ENCODE measurements at regions not wholly inside any gene's neighbourhood (a gene's known extent, or its start where the extent isn't known, plus 50 kb on each side); places are given as distances from the start of the nearest gene placed in this dataset.

- TF ChIP-seq POLR2AphosphoS5 (IDR thresholded peaks at IDR 0.05) (no peak), MXI1 (conservative IDR thresholded peaks at IDR 0.05; ENCODE audit: poor library complexity, severe bottlenecking) (no peak), EZH2 (IDR thresholded peaks at IDR 0.05; ENCODE audit: borderline replicate concordance, insufficient read depth, low read length, poor library complexity, severe bottlenecking) (no peak)
- TF ChIP-seq, protein P1, sequence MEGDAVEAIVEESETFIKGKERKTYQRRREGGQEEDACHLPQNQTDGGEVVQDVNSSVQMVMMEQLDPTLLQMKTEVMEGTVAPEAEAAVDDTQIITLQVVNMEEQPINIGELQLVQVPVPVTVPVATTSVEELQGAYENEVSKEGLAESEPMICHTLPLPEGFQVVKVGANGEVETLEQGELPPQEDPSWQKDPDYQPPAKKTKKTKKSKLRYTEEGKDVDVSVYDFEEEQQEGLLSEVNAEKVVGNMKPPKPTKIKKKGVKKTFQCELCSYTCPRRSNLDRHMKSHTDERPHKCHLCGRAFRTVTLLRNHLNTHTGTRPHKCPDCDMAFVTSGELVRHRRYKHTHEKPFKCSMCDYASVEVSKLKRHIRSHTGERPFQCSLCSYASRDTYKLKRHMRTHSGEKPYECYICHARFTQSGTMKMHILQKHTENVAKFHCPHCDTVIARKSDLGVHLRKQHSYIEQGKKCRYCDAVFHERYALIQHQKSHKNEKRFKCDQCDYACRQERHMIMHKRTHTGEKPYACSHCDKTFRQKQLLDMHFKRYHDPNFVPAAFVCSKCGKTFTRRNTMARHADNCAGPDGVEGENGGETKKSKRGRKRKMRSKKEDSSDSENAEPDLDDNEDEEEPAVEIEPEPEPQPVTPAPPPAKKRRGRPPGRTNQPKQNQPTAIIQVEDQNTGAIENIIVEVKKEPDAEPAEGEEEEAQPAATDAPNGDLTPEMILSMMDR (IDR thresholded peaks at IDR 0.05; ENCODE audit: poor library complexity, severe bottlenecking): no peak
Observed at GRCh38 chr12:97181571-97182265, 274.7 kb downstream of the NEDD1 start.

DNA sequence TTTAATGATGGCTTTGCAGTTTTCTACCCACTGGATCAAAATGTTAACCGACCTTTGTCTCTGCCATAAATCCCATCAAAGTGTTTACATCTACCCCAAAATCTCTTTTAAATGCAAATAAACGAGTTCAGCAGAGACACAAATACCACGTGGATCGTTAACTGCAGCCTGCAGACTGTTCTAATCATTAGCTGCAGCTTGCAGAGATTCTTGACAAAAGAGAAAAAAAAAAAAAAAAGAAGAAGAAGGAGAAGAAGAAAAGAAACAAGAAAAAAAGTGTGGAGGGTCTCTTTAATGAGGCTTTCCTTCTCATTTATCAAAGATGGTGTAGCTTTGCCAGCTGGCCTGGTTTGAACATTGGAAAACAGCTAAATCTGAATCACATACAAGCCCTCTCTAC, 275.7 kb downstream of the NEDD1 start:
- no peaks in the 10 kb centered on the region for H3K79me2 ChIP-seq (replicated peaks; ENCODE audit: insufficient read depth, low read length)
- H4K20me1 ChIP-seq (ENCODE audit: insufficient read depth): no peaks in the 10 kb centered on the region
- TF ChIP-seq SMC3 (conservative IDR thresholded peaks at IDR 0.05; ENCODE audit: poor library complexity) (no peak), RAD21 (conservative IDR thresholded peaks at IDR 0.05) (no peak), MXI1 (conservative IDR thresholded peaks at IDR 0.05; ENCODE audit: poor library complexity, severe bottlenecking) (no peak)
- TF ChIP-seq, protein P1 (IDR thresholded peaks at IDR 0.05; ENCODE audit: poor library complexity, severe bottlenecking): no peak
- no peaks in the 10 kb centered on the region for H3K27me3 ChIP-seq (ENCODE audit: insufficient read depth, low read depth, low read length)
- H3K9ac ChIP-seq (ENCODE audit: low read length): no peak overlapping the region
- no peaks in the 10 kb centered on the region for H3K9me3 ChIP-seq (ENCODE audit: low read length)
- no peaks in the 10 kb centered on the region for H3K9me2 ChIP-seq (ENCODE audit: insufficient read depth, low read length)
- H3K4me2 ChIP-seq (ENCODE audit: low read length): no peak overlapping the region
- H2AFZ ChIP-seq (ENCODE audit: low read depth, low read length): no peak overlapping the region
- no peak overlapping the region for H3K27ac ChIP-seq (ENCODE audit: low read length)
- H3F3A ChIP-seq (ENCODE audit: insufficient read depth, low read length, poor library complexity, severe bottlenecking): no peaks in the 10 kb centered on the region
- H3K36me3 ChIP-seq (ENCODE audit: insufficient read depth, low read length): no peaks in the 10 kb centered on the region
- H3K4me3 ChIP-seq (ENCODE audit: low read length): no peak overlapping the region

More at GRCh38 chr12:97181571-97182265, 274.7 kb downstream of the NEDD1 start:
- no peaks in the 10 kb centered on the region for H3K9me3 ChIP-seq (ENCODE audit: low read length)
- no peaks in the 10 kb centered on the region for H3K79me2 ChIP-seq (replicated peaks; ENCODE audit: insufficient read depth, low read length)
- H3K27ac ChIP-seq (ENCODE audit: low read length): no peak overlapping the region
- H3K4me2 ChIP-seq (ENCODE audit: low read length): no peak overlapping the region
- H3K9ac ChIP-seq (ENCODE audit: low read length): no peak overlapping the region
- no peak overlapping the region for H3K4me3 ChIP-seq (ENCODE audit: low read length)
- H3K27me3 ChIP-seq (ENCODE audit: insufficient read depth, low read depth, low read length): no peaks in the 10 kb centered on the region
- H3K36me3 ChIP-seq (ENCODE audit: insufficient read depth, low read length): no peaks in the 10 kb centered on the region
- no peaks in the 10 kb centered on the region for H3K9me2 ChIP-seq (ENCODE audit: insufficient read depth, low read length)
- no peaks in the 10 kb centered on the region for H4K20me1 ChIP-seq (ENCODE audit: insufficient read depth)
- H3F3A ChIP-seq (ENCODE audit: insufficient read depth, low read length, poor library complexity, severe bottlenecking): no peaks in the 10 kb centered on the region
- no peak overlapping the region for H2AFZ ChIP-seq (ENCODE audit: low read depth, low read length)

DNA sequence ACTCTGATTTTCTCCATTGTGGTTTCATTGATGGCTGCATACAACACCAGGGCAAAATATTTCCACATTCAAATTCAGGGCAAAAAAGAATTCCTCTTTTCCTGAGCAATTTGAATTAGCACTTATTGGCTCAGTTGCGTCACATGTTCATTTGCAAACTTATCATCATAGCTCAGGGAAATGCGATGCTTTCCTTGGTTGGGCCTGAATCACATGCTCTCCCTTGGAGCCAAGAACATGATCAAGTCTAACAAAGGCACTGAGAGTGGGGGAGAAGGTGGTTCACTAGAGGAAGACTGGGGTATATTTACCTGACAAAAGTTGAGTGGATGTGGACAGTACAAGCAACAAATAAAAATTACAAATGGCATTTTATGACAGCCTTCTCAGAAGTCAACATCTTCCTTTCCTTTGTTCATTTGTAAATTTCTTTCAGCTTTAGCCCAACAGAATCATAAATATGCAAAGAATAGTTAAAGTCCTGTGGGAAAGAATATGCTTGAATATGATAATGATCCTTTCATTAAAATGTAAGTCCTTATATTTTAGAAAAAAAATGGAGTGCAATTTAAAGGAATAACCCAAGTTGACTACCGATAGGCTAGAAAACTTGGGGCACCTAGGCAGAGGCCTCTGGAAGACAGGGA, 277.2 kb downstream of the NEDD1 start:
- H4K20me1 ChIP-seq (ENCODE audit: insufficient read depth): no peaks in the 10 kb centered on the region
- no peak overlapping the region for H3K4me2 ChIP-seq (ENCODE audit: low read length)
- no peaks in the 10 kb centered on the region for H3K36me3 ChIP-seq (ENCODE audit: insufficient read depth, low read length)
- H3K79me2 ChIP-seq (replicated peaks; ENCODE audit: insufficient read depth, low read length): no peaks in the 10 kb centered on the region
- H3K9me2 ChIP-seq (ENCODE audit: insufficient read depth, low read length): no peaks in the 10 kb centered on the region
- no peak overlapping the region for H3K4me3 ChIP-seq (ENCODE audit: low read length)
- no peaks in the 10 kb centered on the region for H3K27me3 ChIP-seq (ENCODE audit: insufficient read depth, low read depth, low read length)
- H2AFZ ChIP-seq (ENCODE audit: low read depth, low read length): no peak overlapping the region
- no peak overlapping the region for H3K9ac ChIP-seq (ENCODE audit: low read length)
- no peaks in the 10 kb centered on the region for H3K9me3 ChIP-seq (ENCODE audit: low read length)
- no peak overlapping the region for H3K27ac ChIP-seq (ENCODE audit: low read length)
- no peaks in the 10 kb centered on the region for H3F3A ChIP-seq (ENCODE audit: insufficient read depth, low read length, poor library complexity, severe bottlenecking)
- TF ChIP-seq, protein P1 (IDR thresholded peaks at IDR 0.05; ENCODE audit: poor library complexity, severe bottlenecking): no peak
- TF ChIP-seq MXI1 (conservative IDR thresholded peaks at IDR 0.05; ENCODE audit: poor library complexity, severe bottlenecking): no peak
- no peak for TF ChIP-seq SMC3 (conservative IDR thresholded peaks at IDR 0.05; ENCODE audit: poor library complexity)
- TF ChIP-seq EP300 (conservative IDR thresholded peaks at IDR 0.05; ENCODE audit: poor library complexity, severe bottlenecking): no peak
- no peak for TF ChIP-seq RAD21 (conservative IDR thresholded peaks at IDR 0.05)
- TF ChIP-seq POLR2AphosphoS5 (IDR thresholded peaks at IDR 0.05): no peak
- TF ChIP-seq TAF1 (IDR thresholded peaks at IDR 0.05; ENCODE audit: low read depth): no peak
- no peak for TF ChIP-seq REST (IDR thresholded peaks at IDR 0.05; ENCODE audit: borderline replicate concordance)
- TF ChIP-seq EZH2 (IDR thresholded peaks at IDR 0.05; ENCODE audit: borderline replicate concordance, insufficient read depth, low read length, poor library complexity, severe bottlenecking): no peak

Measured in neural cell (in vitro differentiated cells).